ENCODE measurements at regions not wholly inside any gene's neighbourhood (a gene's known extent, or its start where the extent isn't known, plus 50 kb on each side); places are given as distances from the start of the nearest gene placed in this dataset.

DNA sequence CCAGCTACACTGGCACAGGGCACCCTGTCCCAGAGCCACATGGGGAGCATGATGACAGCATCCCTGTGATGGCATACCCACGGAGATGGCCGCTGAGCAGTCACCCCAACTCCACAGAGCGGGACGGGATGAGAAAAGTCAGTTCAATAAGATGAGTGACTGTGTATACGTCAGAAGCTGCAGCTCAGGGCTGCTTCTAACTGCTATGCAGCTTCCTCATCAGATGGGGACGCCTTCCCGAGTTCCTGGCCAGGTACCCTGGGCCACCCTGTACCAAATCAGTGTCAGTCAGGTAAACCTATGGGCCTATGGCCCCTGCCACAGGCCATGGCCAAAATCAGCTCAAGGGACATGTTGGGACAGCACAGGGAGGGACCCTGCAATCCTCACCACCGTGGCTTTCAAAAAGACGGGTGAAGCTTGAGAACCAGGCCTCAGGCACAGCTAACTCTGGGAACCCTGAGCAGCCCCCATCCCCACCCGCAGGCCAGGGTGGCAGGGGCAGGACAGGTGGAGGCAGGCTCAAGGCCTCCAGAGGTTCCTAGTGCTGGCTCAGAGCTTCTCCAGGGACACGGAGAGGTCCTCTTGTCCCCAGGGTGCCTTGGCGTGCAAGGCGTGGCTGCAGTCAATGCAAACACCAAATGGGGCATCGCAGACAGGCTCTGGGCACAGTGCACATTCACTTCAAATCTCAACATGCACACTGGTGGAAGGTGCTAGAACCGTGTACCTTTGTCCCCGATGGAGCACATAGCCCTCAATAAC is 122.4 kb downstream of the TUBA3C start:
- TF ChIP-seq, protein P1, sequence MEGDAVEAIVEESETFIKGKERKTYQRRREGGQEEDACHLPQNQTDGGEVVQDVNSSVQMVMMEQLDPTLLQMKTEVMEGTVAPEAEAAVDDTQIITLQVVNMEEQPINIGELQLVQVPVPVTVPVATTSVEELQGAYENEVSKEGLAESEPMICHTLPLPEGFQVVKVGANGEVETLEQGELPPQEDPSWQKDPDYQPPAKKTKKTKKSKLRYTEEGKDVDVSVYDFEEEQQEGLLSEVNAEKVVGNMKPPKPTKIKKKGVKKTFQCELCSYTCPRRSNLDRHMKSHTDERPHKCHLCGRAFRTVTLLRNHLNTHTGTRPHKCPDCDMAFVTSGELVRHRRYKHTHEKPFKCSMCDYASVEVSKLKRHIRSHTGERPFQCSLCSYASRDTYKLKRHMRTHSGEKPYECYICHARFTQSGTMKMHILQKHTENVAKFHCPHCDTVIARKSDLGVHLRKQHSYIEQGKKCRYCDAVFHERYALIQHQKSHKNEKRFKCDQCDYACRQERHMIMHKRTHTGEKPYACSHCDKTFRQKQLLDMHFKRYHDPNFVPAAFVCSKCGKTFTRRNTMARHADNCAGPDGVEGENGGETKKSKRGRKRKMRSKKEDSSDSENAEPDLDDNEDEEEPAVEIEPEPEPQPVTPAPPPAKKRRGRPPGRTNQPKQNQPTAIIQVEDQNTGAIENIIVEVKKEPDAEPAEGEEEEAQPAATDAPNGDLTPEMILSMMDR (conservative IDR thresholded peaks at IDR 0.05; ENCODE audit: low read length): no peak
- no peak for TF ChIP-seq EZH2phosphoT487 (IDR thresholded peaks at IDR 0.05; ENCODE audit: borderline replicate concordance, low read depth, low read length)

All from OCI-LY7 (cell line).